Tibial nerve (tissue), 3 donors: ENCODE measurements at regions not wholly inside any gene's neighbourhood (a gene's known extent, or its start where the extent isn't known, plus 50 kb on each side); places are given as distances from the start of the nearest gene placed in this dataset.

Experiments
- CTCF ChIP-seq, 5 experiments: fragments of 200-600 bp in 3 of 5; fragments of 450-650 bp in 2 of 5; sonication (generic) in 3 of 5; IDR thresholded peaks; one replicate each; pipeline ENCODE4 v1.5.1; 2016 to 2019; ENCODE audit warnings: antibody characterized with exemption in 5 of 5, mild to moderate bottlenecking in 3 of 5, moderate library complexity in 2 of 5
- POLR2A ChIP-seq, 2 donors: fragments of 450-650 bp; IDR thresholded peaks; one replicate each; pipeline ENCODE4 v1.6.1; 2017; ENCODE audit warnings: antibody characterized with exemption in 2 of 2, mild to moderate bottlenecking in 2 of 2, moderate library complexity in 2 of 2

GRCh38 chr6:90351696-90352095 is 55.1 kb upstream of the BACH2 start:
- TF ChIP-seq CTCF (IDR thresholded peaks at IDR 0.05) (no peak), POLR2A (IDR thresholded peaks at IDR 0.05) (no peak)
